EH (cell line): ENCODE measurements at regions not wholly inside any gene's neighbourhood (a gene's known extent, or its start where the extent isn't known, plus 50 kb on each side); places are given as distances from the start of the nearest gene placed in this dataset.
"Not testable (repeated sequence)": the region's sequence is repeated elsewhere in the genome, so short reads cannot be mapped to it uniquely, and the experiment has no call there.

ENCODE experiments used
- DNase-seq: peaks from one replicate; pipeline ENCODE4 v3.0.0-alpha.2; 2015; ENCODE audit warnings: low read depth

DNA sequence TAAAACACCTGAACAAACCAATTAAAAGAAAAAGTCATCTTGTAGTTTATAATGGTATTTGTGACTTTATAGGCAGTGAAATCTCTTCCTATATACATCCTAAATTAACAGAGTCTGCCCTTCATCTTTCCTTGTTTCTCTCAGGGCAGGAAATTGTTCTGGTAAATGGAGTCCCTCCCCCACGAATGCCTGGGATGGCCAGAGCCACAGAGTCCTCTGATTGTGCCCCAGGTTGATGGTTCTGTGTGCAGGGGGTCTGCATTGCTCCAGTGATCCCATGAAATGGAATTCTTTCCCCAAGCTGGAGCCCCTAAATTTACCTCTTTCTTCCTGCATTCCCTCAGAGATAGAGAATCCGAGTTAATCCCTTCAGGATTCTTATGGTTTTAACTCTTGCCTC, 155.5 kb downstream of the MTX2 start:
- DNase-seq: no peak

GRCh38 chr2:176427549-176427948, 158.3 kb downstream of the MTX2 start:
- DNase-seq: no peak

DNA sequence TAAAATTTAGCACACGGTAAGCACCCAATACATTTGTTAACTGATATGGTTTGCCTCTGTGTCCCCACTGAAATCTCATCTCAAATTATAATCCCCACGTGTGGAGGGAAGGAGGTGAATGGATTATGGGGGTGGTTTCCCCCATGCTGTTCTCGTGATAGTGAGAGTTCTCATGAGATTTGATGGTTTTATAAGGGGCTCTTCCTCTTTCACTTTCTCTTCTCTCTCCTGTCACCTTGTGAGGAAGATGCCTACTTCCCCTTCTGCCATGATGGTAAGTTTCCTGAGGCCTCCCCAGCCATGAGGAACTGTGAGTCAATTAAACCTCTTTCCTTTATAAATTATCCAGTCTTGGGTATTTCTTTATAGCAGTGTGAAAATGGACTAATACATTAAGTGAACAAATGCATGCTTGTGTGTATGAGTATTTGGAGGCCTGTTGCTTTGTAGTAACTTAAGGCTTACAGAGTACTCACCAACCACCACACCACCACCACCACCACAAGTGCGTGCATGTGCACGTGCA, 159.8 kb downstream of the MTX2 start:
- not testable (repeated sequence) for DNase-seq

GRCh38 chr2:176432434-176432833, 163.2 kb downstream of the MTX2 start:
- no peak for DNase-seq

DNA sequence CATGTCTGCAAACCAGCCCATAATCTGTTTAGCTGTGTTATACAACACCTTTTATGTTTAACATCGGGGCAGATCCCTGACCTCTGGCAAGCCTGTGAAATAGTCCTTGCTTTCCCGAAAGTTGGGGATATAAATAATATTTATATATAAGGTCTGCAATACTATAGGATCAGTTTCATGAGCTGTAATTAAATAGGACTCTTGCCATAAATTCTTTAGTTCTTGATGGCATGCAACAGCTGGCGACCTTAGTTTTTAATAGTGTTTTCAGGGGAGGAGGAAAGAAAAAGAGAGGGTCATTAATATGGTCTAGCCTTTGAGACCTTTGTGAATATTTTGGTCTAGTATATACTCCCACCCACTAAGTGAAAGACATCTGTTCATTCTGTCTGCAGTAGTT, 166.5 kb downstream of the MTX2 start:
- no peak for DNase-seq

GRCh38 chr2:176443946-176444345, 174.7 kb downstream of the MTX2 start:
- DNase-seq: peak; percentile 52

GRCh38 chr2:176445956-176446355, 176.7 kb downstream of the MTX2 start:
- peak; percentile 76 for DNase-seq

DNA sequence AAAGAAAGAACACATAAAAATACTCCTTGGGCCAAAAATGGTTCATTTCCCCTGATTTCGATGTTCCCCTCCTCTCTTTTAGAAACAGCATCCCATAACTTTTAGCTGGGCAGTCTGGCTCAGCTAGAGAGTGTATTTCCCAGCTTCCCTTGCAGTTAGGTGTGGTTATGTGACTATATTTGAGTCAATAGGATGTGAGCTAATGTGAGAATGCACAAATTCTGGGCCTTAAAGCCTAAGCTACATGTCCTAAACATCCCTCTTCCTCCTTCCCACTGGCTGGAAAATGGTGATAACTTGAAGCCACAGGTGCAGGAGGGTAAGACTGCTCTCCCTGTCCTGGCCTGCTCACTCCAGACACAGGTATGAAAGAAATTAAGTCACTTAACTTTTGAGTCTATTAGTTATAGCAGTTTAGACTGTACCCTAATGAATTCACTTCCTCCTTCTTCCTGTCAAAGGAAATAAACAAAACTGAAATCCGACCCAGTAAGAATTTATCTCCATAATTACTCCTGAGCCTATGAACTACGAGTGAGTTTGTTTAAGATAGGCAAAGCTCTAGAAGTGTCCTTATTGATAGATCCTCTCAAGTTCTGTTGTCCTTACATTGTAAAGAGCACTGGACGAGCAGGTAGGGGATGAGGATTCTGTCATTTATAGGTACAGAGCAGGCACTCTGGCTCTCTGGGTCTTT, 177.6 kb downstream of the MTX2 start:
- peak; percentile 9 for DNase-seq

GRCh38 chr2:176447616-176448015, 178.4 kb downstream of the MTX2 start:
- no peak for DNase-seq

DNA sequence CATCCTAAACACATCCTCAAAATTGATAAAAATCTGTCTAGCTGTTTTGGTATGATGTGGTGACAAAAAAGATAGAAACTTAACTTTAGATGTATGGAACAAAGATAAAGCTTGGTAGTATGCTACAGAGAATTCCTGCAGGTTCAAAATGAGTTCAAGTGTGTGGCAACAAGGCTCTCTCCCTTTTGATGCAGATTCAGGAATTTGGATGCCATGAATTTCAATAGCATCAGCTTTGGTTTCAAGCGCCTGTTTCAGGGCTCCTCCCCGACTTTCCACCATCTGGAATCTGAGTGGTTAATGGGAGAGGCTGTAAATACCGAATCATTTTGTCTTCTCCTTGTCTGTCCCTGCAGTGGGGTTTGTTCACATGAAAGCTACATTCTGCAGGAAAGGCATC, 180.6 kb downstream of the MTX2 start:
- DNase-seq: peak; percentile 40

GRCh38 chr2:176453784-176454183, 184.5 kb downstream of the MTX2 start:
- no peak for DNase-seq

DNA sequence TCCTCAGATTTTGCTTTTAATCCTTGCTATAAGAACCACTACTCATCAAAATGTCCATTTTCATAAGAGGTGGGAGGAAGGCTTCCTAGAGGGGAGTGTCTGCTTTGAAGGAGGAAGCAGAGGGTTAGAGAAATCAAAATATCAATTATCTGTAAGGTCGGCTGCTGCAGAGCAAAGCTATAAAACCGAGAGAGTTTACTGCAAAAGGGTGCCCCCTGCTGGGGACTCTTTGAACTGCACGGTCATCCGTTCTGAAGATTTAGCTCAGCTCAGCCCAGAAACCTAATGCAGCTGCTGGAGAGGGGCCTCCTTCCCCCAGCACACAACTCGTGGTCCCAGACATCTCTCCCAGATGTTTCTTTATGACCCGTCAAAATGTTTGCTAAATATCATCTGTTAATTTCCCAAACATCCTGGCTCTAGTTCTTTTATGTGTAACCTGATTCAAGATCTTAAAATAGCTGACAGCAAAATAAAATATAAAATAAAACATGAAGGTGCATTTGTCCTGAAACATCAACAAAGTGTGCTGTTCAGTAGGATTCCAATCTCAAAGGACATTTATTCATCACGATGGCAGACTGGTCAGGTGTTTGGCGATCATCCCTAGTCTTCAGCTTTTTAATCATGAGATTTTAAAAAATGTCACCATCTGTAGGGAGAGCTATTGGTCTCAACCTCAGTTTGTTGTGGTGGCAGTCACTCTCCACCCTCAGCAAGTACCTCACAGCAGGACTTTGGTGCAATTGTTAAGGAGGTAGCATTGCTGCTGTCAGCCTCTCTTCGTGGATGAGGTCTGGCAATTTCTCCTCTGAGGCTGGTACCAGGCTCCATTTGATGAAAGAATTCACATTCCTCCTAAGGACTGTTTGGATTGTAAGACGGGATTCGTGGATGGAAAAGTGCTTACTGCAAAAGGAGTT, 185.9 kb downstream of the MTX2 start:
- DNase-seq: peak; percentile 72

DNA sequence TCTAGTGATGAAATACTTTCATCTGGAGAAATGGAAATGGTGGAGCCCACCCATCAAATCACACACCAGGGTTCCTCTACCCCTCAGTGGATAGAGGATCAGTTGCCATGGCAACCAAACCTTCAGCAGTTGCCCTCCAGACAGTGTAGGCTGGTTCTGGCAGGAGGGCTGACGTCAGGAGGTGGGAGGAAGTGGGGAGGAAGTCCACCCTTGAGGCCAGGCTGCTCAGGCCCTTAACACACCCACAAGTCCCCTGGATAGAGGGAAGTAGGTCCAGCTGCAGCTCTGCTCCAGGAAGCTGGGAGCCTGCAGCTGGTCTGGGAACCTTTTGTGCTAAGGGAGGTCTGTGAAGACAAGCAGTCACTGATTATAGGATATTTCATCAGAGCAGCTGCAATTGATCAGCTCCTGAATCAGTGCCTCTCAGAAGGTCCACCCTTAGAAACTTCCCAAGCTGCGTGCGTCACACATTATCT, 186.6 kb downstream of the MTX2 start:
- peak; percentile 33 for DNase-seq

GRCh38 chr2:176457481-176457880, 188.2 kb downstream of the MTX2 start:
- DNase-seq: no peak

- DNase-seq: peak; percentile 85
Observed at GRCh38 chr2:176461098-176461808, 192.0 kb downstream of the MTX2 start.

DNA sequence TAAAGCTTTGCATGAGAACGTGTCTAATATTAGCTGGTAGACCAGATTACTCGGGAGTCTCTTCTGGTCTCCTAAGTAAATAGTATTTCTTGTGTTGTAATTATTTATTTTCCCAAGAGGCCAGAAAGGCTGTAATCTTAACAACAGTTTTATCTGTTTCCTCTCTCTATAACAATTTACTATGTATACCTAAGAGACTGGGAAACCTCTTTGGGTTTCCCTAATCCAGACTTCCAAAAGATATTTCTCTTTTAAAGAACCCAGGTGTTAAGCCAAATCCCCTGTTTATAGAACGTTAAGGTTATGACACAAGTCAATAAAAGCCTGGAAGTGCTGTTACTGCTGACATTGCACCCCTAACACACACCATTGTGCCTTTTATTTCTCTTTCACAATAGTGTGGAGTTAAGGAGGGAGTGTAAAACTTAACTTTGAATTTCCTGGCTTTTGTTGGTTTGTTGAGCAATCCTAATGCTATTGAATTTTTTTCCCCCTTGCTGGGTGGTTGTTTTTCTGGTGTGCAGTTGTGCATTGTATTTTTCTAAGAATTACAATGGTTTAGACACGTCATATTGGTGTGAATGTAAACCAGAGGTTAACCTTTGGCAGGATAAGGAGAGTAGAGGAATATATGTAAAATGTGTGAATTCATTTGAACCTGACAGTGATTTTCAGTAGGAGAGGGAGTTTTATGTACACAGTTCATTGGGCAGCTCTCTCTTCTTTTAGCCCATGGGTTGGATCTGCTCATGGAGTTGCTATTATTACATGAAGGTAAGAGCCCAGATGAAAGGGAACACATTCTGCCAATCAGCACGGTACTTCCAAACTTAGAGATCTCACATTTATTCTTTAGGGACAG, 192.8 kb downstream of the MTX2 start:
- DNase-seq: peak; percentile 10

GRCh38 chr2:176463546-176463945, 194.3 kb downstream of the MTX2 start:
- no peak for DNase-seq

DNA sequence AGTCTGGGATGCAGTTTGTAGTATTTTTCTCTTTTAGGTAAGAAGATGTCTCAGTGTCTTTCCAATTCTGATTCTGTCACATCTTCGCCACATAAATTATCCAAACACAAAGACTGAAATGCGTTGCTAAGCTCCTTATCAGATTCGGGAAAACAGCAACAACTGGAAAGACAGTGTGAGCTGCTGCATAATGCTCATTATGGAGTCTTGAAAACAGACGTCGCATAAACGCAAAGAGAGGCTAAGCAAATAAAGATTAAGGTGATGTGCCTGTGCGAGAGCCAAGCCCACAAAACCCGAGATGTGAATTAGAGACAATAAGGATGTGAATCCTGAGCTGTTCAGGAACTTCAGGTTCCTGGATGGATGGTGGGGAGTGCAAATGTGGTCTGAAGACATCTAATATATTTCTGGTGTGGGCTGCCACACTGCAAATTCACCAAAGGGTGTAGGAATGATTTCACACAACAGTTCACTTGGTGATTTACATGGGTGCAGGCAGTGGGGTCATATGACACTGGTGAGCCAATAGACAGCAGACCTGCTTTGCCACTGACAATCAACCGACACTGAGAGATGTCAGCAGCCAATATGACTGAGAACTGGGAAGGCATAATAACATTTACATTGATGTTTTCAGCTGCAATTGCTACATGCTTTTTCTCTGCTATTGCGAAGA, 195.8 kb downstream of the MTX2 start:
- no peak for DNase-seq

GRCh38 chr2:176466918-176467452, 197.7 kb downstream of the MTX2 start:
- no peak for DNase-seq

- DNase-seq: no peak
Observed at GRCh38 chr2:176467595-176467994, 198.4 kb downstream of the MTX2 start.
